Mucosa of descending colon (tissue), 3 donors: ENCODE measurements at regions not wholly inside any gene's neighbourhood (a gene's known extent, or its start where the extent isn't known, plus 50 kb on each side); places are given as distances from the start of the nearest gene placed in this dataset.

Experiments
- ATAC-seq: fragments of 200-7000 bp; cut with Tn5 transposase; one replicate; pipeline ENCODE4 v1.9.1; 2020; ENCODE audit warnings: mild to moderate bottlenecking, moderate library complexity
- DNase-seq, 3 donors: peaks; one replicate each; pipeline ENCODE4 v3.0.0-alpha.2; 2020
- H3K36me3 ChIP-seq: fragments of 200-600 bp; one replicate; pipeline ENCODE4 v1.8.0; 2021; ENCODE audit warnings: low read depth, mild to moderate bottlenecking
- H3K4me1 ChIP-seq: fragments of 200-600 bp; one replicate; pipeline ENCODE4 v1.8.0; 2021; ENCODE audit warnings: low read depth, mild to moderate bottlenecking
- H3K4me3 ChIP-seq: fragments of 200-600 bp; one replicate; pipeline ENCODE4 v1.8.0; 2021; ENCODE audit warnings: mild to moderate bottlenecking
- H3K9me3 ChIP-seq: fragments of 200-600 bp; one replicate; pipeline ENCODE4 v1.8.0; 2021; ENCODE audit warnings: mild to moderate bottlenecking
- CTCF ChIP-seq: fragments of 200-600 bp; IDR thresholded peaks from one replicate; pipeline ENCODE4 v1.8.0; 2022; ENCODE audit warnings: antibody characterized with exemption, mild to moderate bottlenecking
- intact Hi-C, 2 donors: fragments of 100-400 bp; cut with DNase I in 1 of 2; cut with micrococcal nuclease in 1 of 2; formaldehyde crosslinking; loops; one replicate each; pipeline versions ENCODE4 v1.11.0 to v1.11.1; 2022; cut with DNase I, micrococcal nuclease
- donor health status: DM: no; HTN: no; CAD: no; lungs with moderate emphysema.
- donor health status: DM: no; HTN: no; CAD: no.
- donor health status: DM: no; HTN: yes; CAD: no.

GRCh38 chr10:21300551-21300950 lies 224.9 kb downstream of the SKIDA1 start:
- no peaks in the 10 kb centered on the region for H3K9me3 ChIP-seq
- no peak overlapping the region for H3K4me3 ChIP-seq
- H3K4me1 ChIP-seq = no peaks in the 10 kb centered on the region
- peak in 1 of 3 donors; percentile 11 for DNase-seq
- TF ChIP-seq CTCF = no peak
- intact Hi-C loops = no loop called here
- no peak for ATAC-seq
- no peaks in the 10 kb centered on the region for H3K36me3 ChIP-seq

GRCh38 chr10:21299330-21299729 lies 226.2 kb downstream of the SKIDA1 start:
- no peak for DNase-seq
- H3K36me3 ChIP-seq = no peaks in the 10 kb centered on the region
- no peak for TF ChIP-seq CTCF
- no peaks in the 10 kb centered on the region for H3K9me3 ChIP-seq
- H3K4me1 ChIP-seq = no peaks in the 10 kb centered on the region
- ATAC-seq = no peak
- intact Hi-C loops = no loop called here
- H3K4me3 ChIP-seq = no peak overlapping the region

- intact Hi-C loops = no loop called here
- Histone ChIP-seq H3K4me1 (no peaks in the 10 kb centered on the region), H3K36me3 (no peaks in the 10 kb centered on the region), H3K9me3 (no peaks in the 10 kb centered on the region), H3K4me3 (no peak overlapping the region)
- DNase-seq (no peak), ATAC-seq (no peak)
- no peak for TF ChIP-seq CTCF
These were observed 226.8 kb downstream of the SKIDA1 start for GRCh38 chr10:21298701-21299100.

GRCh38 chr10:21297603-21298383 lies 227.7 kb downstream of the SKIDA1 start:
- no peaks in the 10 kb centered on the region for H3K9me3 ChIP-seq
- no peak for DNase-seq
- H3K36me3 ChIP-seq = no peaks in the 10 kb centered on the region
- no peaks in the 10 kb centered on the region for H3K4me1 ChIP-seq
- no peak overlapping the region for H3K4me3 ChIP-seq
- no peak for ATAC-seq
- intact Hi-C loops = no loop called here
- no peak for TF ChIP-seq CTCF

- no peak for ATAC-seq
- DNase-seq = no peak
- TF ChIP-seq CTCF = no peak
- H3K9me3 ChIP-seq = no peaks in the 10 kb centered on the region
- H3K36me3 ChIP-seq = no peaks in the 10 kb centered on the region
- no peak overlapping the region for H3K4me3 ChIP-seq
- intact Hi-C loops = no loop called here
- H3K4me1 ChIP-seq = no peaks in the 10 kb centered on the region
These were observed 228.7 kb downstream of the SKIDA1 start for GRCh38 chr10:21296575-21297355.
